ENCODE measurements at regions not wholly inside any gene's neighbourhood (a gene's known extent, or its start where the extent isn't known, plus 50 kb on each side); places are given as distances from the start of the nearest gene placed in this dataset.

DNA sequence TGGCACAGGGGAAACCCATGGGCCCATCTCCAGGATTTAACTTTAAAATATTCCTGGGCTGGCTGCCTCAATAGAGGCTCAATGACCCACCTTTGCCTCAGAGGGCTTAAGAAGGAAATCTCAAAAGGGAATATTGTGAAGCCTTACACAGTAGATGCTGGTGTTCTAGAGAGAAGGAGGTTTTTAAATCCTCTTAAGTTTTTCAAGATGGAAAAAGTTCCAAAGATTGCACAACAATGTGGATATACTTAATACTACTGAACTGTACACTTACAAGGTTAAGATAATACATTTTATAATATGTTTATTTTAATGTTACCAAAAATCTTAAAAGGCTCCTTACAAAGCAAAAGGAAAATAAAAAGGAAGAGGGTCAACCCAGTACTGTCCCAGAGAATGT lies 54.9 kb upstream of the LCLAT1 start:
- no peak overlapping the region for H2AFZ ChIP-seq (ENCODE audit: low read depth, low read length)
- H4K20me1 ChIP-seq (ENCODE audit: insufficient read depth): no peaks in the 10 kb centered on the region
- H3K27me3 ChIP-seq (ENCODE audit: insufficient read depth, low read depth, low read length): no peaks in the 10 kb centered on the region
- H3K9me3 ChIP-seq (ENCODE audit: low read length): no peaks in the 10 kb centered on the region
- no peak overlapping the region for H3K9ac ChIP-seq (ENCODE audit: low read length)
- no peak overlapping the region for H3K27ac ChIP-seq (ENCODE audit: low read length)
- H3K4me2 ChIP-seq (ENCODE audit: low read length): no peak overlapping the region
- H3K36me3 ChIP-seq (ENCODE audit: insufficient read depth, low read length): no peaks in the 10 kb centered on the region
- TF ChIP-seq, protein P1, sequence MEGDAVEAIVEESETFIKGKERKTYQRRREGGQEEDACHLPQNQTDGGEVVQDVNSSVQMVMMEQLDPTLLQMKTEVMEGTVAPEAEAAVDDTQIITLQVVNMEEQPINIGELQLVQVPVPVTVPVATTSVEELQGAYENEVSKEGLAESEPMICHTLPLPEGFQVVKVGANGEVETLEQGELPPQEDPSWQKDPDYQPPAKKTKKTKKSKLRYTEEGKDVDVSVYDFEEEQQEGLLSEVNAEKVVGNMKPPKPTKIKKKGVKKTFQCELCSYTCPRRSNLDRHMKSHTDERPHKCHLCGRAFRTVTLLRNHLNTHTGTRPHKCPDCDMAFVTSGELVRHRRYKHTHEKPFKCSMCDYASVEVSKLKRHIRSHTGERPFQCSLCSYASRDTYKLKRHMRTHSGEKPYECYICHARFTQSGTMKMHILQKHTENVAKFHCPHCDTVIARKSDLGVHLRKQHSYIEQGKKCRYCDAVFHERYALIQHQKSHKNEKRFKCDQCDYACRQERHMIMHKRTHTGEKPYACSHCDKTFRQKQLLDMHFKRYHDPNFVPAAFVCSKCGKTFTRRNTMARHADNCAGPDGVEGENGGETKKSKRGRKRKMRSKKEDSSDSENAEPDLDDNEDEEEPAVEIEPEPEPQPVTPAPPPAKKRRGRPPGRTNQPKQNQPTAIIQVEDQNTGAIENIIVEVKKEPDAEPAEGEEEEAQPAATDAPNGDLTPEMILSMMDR (IDR thresholded peaks at IDR 0.05; ENCODE audit: poor library complexity, severe bottlenecking): no peak
- TF ChIP-seq POLR2AphosphoS5 (IDR thresholded peaks at IDR 0.05) (no peak), EZH2 (IDR thresholded peaks at IDR 0.05; ENCODE audit: borderline replicate concordance, insufficient read depth, low read length, poor library complexity, severe bottlenecking) (no peak), RAD21 (conservative IDR thresholded peaks at IDR 0.05) (no peak), TAF1 (IDR thresholded peaks at IDR 0.05; ENCODE audit: low read depth) (no peak), EP300 (conservative IDR thresholded peaks at IDR 0.05; ENCODE audit: poor library complexity, severe bottlenecking) (no peak), MXI1 (conservative IDR thresholded peaks at IDR 0.05; ENCODE audit: poor library complexity, severe bottlenecking) (no peak), SMC3 (conservative IDR thresholded peaks at IDR 0.05; ENCODE audit: poor library complexity) (no peak)
- TF ChIP-seq, protein P2, sequence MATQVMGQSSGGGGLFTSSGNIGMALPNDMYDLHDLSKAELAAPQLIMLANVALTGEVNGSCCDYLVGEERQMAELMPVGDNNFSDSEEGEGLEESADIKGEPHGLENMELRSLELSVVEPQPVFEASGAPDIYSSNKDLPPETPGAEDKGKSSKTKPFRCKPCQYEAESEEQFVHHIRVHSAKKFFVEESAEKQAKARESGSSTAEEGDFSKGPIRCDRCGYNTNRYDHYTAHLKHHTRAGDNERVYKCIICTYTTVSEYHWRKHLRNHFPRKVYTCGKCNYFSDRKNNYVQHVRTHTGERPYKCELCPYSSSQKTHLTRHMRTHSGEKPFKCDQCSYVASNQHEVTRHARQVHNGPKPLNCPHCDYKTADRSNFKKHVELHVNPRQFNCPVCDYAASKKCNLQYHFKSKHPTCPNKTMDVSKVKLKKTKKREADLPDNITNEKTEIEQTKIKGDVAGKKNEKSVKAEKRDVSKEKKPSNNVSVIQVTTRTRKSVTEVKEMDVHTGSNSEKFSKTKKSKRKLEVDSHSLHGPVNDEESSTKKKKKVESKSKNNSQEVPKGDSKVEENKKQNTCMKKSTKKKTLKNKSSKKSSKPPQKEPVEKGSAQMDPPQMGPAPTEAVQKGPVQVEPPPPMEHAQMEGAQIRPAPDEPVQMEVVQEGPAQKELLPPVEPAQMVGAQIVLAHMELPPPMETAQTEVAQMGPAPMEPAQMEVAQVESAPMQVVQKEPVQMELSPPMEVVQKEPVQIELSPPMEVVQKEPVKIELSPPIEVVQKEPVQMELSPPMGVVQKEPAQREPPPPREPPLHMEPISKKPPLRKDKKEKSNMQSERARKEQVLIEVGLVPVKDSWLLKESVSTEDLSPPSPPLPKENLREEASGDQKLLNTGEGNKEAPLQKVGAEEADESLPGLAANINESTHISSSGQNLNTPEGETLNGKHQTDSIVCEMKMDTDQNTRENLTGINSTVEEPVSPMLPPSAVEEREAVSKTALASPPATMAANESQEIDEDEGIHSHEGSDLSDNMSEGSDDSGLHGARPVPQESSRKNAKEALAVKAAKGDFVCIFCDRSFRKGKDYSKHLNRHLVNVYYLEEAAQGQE (IDR thresholded peaks at IDR 0.05; ENCODE audit: borderline replicate concordance): no peak
- no peaks in the 10 kb centered on the region for H3K79me2 ChIP-seq (replicated peaks; ENCODE audit: insufficient read depth, low read length)
- H3F3A ChIP-seq (ENCODE audit: insufficient read depth, low read length, poor library complexity, severe bottlenecking): no peaks in the 10 kb centered on the region
- H3K9me2 ChIP-seq (ENCODE audit: insufficient read depth, low read length): no peaks in the 10 kb centered on the region
- no peak overlapping the region for H3K4me3 ChIP-seq (ENCODE audit: low read length)

DNA sequence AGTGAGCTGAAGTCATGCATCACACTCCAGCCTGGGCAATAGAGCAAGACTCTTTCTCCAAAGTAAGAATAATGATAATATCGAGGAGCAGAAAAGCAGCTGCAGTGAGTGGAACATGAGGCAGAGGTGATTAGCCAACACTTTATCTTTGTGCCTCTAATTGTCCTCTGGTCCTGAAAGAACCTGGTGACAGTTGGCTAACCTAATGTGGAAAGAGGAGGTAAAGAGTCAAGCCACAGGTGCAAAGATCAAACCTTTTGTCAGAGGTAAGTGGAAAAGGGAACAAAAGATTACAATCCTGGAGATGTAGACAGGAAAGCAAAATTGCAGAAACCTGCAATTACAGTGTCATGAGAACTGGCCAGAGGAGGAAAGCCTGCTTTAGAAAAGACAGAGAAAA lies 53.5 kb upstream of the LCLAT1 start:
- Histone ChIP-seq H3K27me3 (ENCODE audit: insufficient read depth, low read depth, low read length) (no peaks in the 10 kb centered on the region), H3K9ac (ENCODE audit: low read length) (no peak overlapping the region), H3K9me3 (ENCODE audit: low read length) (no peaks in the 10 kb centered on the region), H3K27ac (ENCODE audit: low read length) (no peak overlapping the region), H3K4me3 (ENCODE audit: low read length) (no peak overlapping the region), H3K79me2 (replicated peaks; ENCODE audit: insufficient read depth, low read length) (no peaks in the 10 kb centered on the region), H4K20me1 (ENCODE audit: insufficient read depth) (no peaks in the 10 kb centered on the region), H2AFZ (ENCODE audit: low read depth, low read length) (no peak overlapping the region), H3F3A (ENCODE audit: insufficient read depth, low read length, poor library complexity, severe bottlenecking) (no peaks in the 10 kb centered on the region), H3K36me3 (ENCODE audit: insufficient read depth, low read length) (no peaks in the 10 kb centered on the region), H3K9me2 (ENCODE audit: insufficient read depth, low read length) (no peaks in the 10 kb centered on the region), H3K4me2 (ENCODE audit: low read length) (no peak overlapping the region)
- TF ChIP-seq EZH2 (IDR thresholded peaks at IDR 0.05; ENCODE audit: borderline replicate concordance, insufficient read depth, low read length, poor library complexity, severe bottlenecking) (no peak), POLR2AphosphoS5 (IDR thresholded peaks at IDR 0.05) (peak; percentile 27)

DNA sequence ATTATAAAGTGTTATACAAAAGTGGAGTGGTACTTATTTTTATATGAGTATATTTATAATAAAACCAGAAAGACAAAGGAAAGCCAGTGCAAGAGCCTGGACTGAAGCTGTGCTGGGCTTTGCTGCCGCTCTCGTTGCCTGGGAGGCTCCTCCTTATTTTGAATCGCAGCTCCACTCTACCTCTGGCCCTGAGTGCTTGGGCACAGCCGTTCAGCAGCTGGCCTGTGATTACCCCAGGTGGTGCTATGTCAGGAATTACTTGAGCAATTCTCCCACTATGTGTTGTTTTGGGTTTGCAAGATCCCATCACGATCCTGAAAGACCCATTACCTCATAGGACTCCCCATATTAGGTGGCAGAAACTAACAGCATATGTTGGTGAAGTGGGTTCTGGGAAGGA lies 53.0 kb upstream of the LCLAT1 start:
- Histone ChIP-seq H2AFZ (ENCODE audit: low read depth, low read length) (no peak overlapping the region), H3K79me2 (replicated peaks; ENCODE audit: insufficient read depth, low read length) (no peaks in the 10 kb centered on the region), H3K27me3 (ENCODE audit: insufficient read depth, low read depth, low read length) (no peaks in the 10 kb centered on the region), H3K4me3 (ENCODE audit: low read length) (no peak overlapping the region), H4K20me1 (ENCODE audit: insufficient read depth) (no peaks in the 10 kb centered on the region), H3K4me2 (ENCODE audit: low read length) (no peak overlapping the region), H3K36me3 (ENCODE audit: insufficient read depth, low read length) (no peaks in the 10 kb centered on the region), H3K9me2 (ENCODE audit: insufficient read depth, low read length) (no peaks in the 10 kb centered on the region), H3F3A (ENCODE audit: insufficient read depth, low read length, poor library complexity, severe bottlenecking) (no peaks in the 10 kb centered on the region), H3K9me3 (ENCODE audit: low read length) (no peaks in the 10 kb centered on the region), H3K9ac (ENCODE audit: low read length) (no peak overlapping the region), H3K27ac (ENCODE audit: low read length) (no peak overlapping the region)
- TF ChIP-seq RAD21 (conservative IDR thresholded peaks at IDR 0.05) (no peak), EP300 (conservative IDR thresholded peaks at IDR 0.05; ENCODE audit: poor library complexity, severe bottlenecking) (no peak), POLR2AphosphoS5 (IDR thresholded peaks at IDR 0.05) (no peak), MXI1 (conservative IDR thresholded peaks at IDR 0.05; ENCODE audit: poor library complexity, severe bottlenecking) (no peak), TAF1 (IDR thresholded peaks at IDR 0.05; ENCODE audit: low read depth) (no peak), SMC3 (conservative IDR thresholded peaks at IDR 0.05; ENCODE audit: poor library complexity) (no peak), EZH2 (IDR thresholded peaks at IDR 0.05; ENCODE audit: borderline replicate concordance, insufficient read depth, low read length, poor library complexity, severe bottlenecking) (no peak)
- TF ChIP-seq, protein P2 (IDR thresholded peaks at IDR 0.05; ENCODE audit: borderline replicate concordance): no peak
- TF ChIP-seq, protein P1 (IDR thresholded peaks at IDR 0.05; ENCODE audit: poor library complexity, severe bottlenecking): no peak
